ENCODE measurements at regions not wholly inside any gene's neighbourhood (a gene's known extent, or its start where the extent isn't known, plus 50 kb on each side); places are given as distances from the start of the nearest gene placed in this dataset.

DNA sequence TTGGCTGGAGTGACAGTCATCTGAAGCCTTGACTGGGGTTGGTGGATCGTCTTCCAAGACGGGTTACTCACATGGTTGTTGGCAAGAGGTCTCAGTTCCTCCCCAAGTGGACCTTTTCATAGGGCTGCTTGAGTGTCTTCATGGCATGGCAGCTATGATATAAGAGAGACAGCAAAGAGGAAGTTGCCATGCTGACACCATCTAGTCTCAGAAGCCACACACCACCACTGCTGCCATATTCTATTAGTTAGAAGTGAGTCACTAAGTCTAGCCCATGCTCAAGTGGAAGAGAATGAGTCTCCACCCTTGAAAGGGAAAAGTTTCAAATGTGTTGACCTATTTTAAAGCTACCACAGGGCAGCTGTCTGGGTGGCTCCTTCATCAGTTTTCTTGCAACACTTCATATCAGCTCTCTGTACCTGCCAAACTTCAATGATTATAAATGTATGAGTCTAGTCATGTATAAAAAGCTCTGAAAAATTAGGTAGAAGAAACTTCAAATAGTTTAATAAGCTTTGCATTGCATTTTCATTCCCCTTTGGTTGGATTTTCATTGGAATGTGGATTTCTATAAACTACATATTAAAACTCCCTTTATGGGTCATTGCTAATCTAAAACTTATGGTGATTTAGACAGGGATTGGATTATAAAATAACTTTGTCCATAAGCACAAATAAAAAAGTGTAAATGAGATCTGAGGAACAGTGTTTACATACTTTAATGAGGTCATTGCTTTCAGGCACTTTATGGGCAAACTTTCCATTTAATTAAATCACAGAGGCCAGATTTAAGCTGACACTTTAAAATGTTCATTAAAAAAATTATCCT lies 68.0 kb upstream of the ATXN3L start:
- TF ChIP-seq, protein P1, sequence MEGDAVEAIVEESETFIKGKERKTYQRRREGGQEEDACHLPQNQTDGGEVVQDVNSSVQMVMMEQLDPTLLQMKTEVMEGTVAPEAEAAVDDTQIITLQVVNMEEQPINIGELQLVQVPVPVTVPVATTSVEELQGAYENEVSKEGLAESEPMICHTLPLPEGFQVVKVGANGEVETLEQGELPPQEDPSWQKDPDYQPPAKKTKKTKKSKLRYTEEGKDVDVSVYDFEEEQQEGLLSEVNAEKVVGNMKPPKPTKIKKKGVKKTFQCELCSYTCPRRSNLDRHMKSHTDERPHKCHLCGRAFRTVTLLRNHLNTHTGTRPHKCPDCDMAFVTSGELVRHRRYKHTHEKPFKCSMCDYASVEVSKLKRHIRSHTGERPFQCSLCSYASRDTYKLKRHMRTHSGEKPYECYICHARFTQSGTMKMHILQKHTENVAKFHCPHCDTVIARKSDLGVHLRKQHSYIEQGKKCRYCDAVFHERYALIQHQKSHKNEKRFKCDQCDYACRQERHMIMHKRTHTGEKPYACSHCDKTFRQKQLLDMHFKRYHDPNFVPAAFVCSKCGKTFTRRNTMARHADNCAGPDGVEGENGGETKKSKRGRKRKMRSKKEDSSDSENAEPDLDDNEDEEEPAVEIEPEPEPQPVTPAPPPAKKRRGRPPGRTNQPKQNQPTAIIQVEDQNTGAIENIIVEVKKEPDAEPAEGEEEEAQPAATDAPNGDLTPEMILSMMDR (IDR thresholded peaks at IDR 0.05) = no peak
- TF ChIP-seq POLR2A (IDR thresholded peaks at IDR 0.05) = no peak

Data from vagina (tissue), 2 donors.